GM21825 (cell line): ENCODE measurements at regions not wholly inside any gene's neighbourhood (a gene's known extent, or its start where the extent isn't known, plus 50 kb on each side); places are given as distances from the start of the nearest gene placed in this dataset.
"Not testable (repeated sequence)": the region's sequence is repeated elsewhere in the genome, so short reads cannot be mapped to it uniquely, and the experiment has no call there.

Experiments used
- ATAC-seq: cut with Tn5 transposase; IDR thresholded peaks from one replicate; pipeline ENCODE4 v1.9.1; 2021; ENCODE audit warnings: mild to moderate bottlenecking, moderate library complexity; ENCODE audit not compliant: unreplicated experiment

DNA sequence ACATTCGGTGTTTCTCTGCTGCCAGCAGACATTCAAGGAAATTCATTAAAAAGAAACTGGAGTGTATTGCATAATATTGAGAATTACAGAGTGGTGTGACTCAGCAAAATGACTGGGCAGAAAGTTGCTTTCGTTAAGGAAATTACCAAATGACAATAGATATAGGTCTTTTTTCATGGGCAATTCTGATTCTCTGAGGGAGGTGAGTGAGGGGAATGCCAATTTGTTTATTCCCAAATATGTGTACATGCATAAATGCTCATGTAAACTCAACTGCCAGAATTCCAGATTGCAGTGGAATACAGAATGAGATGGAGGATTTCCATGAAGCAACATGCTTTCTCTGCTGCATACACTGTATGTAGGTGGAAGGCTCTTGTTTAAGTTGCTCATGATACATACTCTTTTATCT lies 1730.1 kb downstream of the SLITRK5 start:
- no peak for ATAC-seq

DNA sequence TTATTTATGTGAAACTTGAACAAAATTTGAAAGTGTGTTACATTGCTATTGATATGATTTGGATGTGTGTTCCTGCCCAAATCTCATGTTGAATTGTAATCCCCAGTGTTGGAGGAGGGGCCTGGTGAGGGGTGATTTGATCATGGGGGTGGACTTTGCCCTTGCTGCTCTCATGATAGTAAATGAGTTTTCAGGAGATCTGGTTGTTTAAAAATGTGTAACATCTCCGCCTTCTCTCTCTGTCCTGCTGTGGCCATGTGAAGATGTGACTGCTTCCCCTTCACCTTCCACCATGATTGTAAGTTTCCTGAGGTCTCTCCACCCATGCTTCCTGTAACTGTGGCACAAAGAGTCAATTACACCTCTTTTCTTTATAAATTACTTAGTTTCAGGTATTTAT lies 1731.0 kb downstream of the SLITRK5 start:
- no peak for ATAC-seq

DNA sequence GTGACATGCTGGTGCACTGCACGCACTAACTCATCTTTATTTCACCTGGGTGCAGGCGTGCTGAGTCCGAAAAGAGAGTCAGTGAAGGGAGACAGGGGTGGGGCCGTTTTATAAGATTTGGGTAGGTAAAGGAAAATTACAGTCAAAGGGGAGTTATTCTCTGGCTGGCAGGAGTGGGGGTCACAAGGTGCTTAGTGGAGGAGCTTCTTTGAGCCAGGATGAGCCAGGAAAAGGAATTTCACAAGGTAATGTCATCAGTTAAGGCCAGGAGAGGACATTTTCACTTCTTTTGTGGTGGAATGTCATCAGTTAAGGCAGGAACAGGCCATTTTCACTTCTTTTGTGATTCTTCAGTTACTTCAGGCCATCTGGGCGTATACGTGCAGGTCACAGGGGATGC lies 1734.9 kb downstream of the SLITRK5 start:
- not testable (repeated sequence) for ATAC-seq

DNA sequence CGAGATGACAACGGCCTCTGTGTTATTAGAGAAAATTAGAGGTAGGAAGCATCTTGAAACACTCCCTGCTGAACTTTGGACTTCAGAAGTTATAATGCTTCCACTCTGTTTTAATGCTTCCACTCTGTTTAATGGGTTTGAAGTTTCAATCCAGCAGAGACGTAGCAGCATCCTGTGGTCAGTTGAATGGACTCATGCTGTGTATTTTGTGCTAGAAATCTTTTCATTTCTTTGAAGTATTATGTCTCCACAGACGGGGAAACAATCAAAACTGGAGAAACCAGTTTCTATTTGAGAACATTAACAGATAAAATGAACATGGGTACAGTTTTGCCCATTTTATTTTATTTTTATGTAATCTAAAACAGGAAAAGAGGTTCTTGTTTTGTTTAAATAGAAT lies 1736.2 kb downstream of the SLITRK5 start:
- no peak for ATAC-seq

DNA sequence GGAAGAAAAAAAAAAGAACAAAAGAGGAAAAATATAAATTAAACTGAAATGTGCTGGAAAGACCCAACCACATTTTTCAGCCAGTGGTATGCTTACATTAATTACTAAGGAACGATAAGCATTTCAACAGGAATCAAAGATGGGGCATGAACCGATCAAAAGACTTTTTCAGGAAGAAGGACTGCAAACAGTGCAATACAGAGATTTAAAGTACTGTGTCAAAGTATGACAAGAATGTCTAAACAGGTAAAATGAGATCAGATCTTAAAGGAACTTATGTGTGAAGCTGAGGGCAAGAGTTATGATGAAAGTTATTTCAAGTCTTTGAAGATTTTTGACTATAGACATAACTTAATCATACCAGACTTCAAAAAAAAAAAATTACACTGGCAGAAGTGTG lies 1761.8 kb downstream of the SLITRK5 start:
- ATAC-seq, result no peak

DNA sequence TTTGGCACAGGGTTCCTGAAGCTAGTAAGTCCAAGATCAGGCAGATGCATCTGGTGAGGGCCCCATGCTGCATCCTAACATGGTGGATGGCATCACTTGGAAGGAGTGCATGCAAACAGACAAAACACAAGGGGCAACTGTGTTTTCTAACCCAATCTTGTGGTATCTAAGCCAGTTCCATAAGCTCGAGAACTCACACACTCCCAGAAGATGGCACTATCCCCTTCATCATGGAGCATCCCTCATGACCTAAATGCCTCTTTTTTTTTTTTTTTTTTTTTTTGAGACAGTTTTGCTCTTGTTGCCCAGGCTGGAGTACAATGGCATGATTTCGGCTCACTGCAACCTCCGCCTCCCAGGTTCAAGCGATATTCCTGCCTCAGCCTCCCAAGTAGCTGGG lies 1763.5 kb downstream of the SLITRK5 start:
- not testable (repeated sequence) for ATAC-seq

DNA sequence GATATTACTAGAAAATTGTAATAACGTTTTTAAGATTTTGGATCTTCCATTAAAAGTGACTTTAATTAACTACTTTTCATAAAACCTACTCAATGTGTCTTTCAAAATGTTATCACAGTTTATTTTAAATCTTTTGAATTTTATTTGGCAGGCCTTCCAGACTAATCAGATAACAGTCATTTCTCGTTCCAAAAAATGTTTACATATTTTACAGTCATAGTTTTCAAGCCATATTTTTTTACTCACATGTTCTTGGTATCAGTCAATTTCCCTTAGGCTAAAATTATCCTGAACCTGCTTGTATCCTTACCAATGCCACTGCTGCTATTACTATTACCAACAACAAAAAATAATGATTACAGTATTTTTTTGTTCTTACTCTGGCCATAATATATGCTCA lies 1783.5 kb downstream of the SLITRK5 start:
- ATAC-seq, result no peak

DNA sequence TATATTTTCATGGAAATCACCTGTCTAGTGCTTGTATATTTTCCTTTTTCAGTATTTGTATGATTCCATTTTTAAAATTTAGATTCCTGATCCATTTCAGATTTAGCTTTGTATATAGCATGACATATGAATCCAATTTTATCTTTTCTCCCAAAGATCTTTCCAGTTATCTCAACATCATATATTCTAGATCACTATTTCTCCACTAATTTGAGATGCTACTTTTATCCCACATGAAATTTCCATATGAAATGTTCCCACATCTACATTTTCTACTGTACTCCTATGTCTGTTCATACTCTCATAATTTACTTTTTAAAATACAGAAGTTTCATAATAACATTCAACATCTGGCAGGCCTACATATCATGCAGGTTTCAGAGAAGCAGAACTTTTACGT lies 1784.1 kb downstream of the SLITRK5 start:
- ATAC-seq, result no peak

DNA sequence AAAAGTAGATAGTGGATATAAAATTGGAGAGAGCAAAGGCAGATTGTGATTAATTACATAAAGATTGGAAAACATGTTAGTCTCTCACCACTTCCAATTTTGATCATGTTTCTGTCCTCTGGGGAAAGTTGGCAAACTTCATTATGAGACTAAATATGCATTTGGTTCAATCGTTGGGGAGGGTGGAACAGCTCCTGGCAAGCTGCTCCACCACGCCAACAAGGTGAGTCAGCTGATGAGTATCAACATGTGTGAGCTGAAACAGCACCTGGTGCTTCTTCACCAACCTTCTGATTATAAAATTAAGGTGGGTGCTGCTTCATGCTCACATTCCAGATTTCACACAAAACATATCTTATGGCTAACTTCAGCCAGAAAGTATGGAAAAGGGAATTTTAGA lies 1784.6 kb downstream of the SLITRK5 start:
- no peak for ATAC-seq

DNA sequence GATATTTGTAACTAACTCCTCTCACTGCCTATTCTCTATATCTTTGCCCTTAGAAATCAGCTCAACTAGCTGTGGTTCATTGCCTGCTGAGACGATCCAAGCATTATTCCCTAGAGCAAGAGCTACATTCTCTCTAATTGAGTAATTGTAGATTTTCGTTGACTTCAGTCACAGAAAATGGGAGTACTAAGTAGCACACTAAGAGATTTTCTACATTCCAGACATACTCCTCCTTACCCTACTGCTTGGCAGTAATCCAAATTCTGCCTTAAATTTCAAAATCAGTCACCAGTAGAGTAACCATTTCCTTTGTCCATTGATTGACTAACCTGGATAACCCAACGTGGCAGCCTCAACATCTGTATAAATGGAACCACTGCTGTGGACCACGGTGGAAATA lies 1786.8 kb downstream of the SLITRK5 start:
- ATAC-seq, result no peak

DNA sequence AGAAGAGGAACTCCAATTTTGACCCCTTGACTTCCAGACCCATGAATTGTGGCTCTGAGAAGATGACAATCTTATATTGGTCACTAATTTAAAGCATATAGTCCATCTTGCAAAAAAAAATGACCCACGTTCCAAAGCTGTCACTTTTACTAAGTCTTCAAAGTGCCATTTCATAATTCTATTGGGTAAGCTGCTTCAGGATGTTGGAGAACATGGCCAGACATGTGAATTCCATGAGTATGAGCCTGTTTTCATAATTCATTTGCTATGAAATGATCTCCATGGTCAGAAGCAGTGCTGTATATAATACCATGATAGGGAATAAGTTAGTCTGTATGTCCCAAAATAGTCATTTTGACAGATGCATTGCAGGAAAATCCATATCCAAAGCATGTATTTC lies 1787.3 kb downstream of the SLITRK5 start:
- no peak for ATAC-seq

DNA sequence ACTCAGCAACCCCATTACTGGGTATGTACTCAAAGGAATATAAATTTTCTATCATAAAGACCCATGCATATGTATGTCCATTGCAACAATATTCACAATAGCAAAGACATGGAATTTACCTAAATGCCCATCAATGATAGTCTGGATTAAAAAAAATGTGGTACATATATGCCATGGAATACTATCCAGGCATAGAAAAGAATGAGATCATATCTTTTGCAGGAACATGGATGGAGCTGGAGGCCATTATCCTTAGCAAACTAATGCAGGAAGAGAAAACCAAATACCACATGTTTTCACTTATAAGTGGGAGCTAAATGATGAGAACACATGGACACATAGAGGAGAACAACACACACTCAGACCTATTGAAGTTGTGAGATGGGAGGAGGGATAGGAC lies 1789.7 kb downstream of the SLITRK5 start:
- ATAC-seq, result not testable (repeated sequence)

DNA sequence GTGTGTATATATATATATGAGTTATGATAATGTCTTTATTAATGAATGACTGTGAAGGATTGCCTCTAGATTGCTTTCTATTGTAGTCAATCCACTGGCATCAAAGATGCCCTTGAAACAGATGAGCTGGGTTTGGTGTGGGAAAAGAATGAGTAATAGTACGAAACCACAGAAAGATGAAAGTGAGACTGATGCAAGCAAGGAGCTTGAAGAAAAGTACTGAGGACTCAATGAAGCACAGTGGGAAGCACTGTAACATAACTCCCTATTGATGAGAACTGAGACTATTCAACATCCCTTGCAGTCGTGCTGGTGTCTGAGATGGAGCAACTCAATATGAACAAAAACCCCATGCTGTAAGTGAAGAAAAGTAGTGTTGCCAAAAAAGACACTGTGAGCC lies 1794.2 kb downstream of the SLITRK5 start:
- ATAC-seq, result no peak

DNA sequence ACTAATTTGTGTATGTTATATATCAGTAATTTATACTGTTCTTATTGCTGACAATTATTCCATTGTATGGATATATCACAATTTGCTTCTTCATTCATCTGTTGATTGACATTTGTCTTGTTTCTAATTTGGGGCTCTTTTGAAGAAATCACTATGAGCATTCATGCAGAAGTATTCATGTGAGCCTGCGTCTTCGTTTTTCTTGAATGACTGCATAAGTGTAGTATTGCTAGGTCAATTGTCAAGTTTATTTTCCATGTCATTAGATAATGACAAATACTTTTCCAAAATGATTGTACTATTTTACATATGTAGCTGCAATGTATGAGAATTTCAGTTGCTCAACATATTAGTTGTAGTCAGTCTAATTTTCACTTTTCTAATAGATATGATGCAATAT lies 1796.9 kb downstream of the SLITRK5 start:
- no peak for ATAC-seq

DNA sequence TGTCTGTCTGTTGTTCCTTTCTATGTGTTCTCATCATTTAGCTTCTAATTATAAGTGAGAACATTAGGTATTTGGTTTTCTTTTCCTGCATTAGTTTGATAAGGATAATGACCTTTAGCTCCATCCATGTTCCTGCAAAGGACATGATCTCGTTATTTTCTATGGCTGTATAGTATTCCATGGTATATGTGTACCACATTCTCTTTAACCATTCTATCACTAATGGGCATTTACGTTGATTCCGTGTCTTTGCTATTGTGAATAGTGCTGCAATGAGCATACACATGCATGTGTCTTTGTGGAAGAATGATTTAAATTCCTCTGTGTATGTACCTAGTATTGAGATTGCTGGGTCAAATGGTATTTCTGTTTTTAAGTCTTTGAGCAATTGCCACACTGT lies 1799.7 kb downstream of the SLITRK5 start:
- ATAC-seq, result no peak

DNA sequence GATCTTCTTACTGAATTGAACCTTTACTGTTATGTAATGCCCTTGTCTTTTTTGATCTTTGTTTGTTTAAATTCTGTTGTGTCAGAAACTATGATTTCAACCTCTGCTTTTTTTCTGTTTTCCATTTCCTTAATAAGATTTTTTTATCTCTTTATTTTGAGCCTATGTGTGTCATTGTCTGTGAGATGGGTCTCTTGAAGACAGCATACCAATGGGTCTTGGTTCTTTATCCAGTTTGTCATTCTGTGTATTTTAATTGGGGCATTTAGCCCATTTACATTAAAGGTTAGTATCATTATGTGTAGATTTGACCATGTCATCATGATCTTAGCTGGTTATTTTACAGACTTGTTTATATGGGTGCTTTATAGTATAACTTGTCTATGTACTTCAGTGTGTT lies 1803.3 kb downstream of the SLITRK5 start:
- ATAC-seq, result no peak

DNA sequence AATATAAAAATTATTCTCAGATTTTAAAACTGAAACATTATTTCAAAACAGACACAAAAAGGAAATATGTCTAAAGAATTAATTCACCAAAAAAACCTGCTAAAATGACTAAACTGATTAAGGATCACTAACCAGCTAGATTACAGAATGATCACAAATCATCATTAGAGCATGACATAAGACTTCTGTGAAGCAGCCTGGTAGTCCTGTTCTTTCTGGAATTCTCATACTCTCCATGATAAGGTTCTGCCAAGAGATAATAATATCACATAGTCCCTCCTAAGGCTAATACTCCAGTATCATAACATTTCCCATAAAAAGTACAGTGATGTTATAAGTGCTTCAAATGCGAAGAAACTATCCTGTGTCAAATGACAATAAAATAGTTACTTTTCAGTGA lies 1814.9 kb downstream of the SLITRK5 start:
- no peak for ATAC-seq

DNA sequence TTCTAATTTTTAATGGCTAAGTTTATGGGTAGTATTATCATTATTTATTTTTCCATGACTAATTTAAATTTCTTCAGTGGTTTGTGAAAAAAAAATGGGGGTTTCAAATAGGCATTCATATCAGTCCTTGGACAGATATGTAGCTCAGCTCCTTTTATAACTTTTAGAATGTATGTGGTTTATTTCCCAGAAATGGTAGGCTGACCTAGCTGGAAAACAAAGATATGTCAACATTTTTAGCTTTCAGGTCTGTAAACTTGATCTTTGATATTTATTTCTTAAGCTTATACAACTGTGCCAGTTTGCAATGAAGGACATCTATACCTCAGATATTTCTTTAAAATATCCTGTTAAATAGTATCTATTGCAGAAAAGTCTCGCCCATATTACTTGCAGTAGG lies 1815.5 kb downstream of the SLITRK5 start:
- no peak for ATAC-seq

DNA sequence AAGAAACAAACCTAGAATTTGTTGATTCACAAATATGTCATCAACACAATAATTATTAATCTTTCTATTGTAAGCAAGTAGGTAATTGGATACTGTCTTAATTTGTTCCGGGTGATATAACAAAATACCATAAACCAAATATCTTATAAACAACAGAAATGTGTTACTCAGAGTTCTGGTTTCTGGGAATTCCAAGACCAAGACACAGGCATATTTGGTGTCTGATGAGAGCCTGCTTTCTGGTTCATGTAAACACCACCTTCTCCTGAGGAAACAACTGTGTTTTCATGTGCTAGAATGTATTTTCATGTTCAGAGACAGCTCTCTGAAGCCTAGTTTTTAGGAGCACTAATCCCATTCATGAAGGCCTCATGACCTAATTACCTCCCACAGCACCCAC lies 1819.5 kb downstream of the SLITRK5 start:
- ATAC-seq, result no peak

DNA sequence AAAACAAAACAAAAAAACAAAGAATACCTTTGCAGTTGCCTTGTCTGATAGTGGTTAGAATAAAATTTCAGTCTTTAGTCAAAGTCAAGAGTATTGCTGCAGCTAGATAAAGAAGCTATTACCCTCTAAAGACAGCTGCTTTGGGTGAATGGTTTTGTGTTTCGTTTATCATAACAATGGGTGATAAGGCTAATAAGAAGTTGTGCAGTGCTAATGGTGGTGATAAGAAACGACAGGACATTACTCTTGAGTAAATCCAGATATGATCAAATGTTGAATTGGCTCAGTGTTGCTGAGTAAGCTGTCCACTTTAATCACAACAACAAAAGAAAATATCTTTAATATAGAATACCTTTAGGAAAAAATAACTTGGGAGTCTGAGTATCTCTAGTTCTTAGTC lies 1825.3 kb downstream of the SLITRK5 start:
- ATAC-seq, result no peak

DNA sequence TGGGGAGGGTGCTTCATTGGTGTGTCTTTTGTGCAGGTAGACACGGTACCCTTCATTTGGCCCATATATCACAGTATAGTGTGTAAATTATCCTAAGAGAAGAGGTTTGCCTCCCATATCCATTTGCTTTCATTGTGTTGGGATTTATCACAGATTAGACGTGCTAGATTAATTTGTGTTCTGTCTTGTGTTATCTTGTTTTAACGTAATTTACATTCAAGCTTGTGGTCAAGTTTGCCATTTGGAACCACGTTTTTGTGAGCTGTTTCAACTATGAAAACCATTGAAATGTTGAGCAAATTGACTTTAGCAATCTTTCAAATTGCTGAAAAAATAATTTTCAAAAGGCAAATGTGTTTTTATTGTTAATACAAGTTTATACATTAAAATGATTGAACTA lies 1826.5 kb downstream of the SLITRK5 start:
- ATAC-seq, result no peak

DNA sequence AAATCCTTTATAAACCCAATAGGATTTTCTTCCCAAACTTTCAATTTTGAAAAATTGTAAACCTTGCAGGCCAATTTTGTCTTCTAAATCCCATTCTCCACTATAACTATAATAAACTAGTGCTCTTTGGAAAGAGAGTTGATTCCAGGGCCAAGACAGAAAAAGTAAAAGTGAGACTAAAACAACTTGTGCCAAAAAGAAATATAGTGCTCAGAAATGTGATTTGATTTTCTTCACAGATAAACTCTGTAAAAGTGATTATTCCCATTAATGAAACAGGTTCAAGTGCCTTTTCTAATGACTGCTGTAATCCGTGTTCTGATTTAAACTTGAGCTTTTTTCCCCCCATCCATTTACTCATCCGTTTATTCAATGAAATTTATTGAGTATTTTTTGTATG lies 1831.1 kb downstream of the SLITRK5 start:
- ATAC-seq, result no peak

DNA sequence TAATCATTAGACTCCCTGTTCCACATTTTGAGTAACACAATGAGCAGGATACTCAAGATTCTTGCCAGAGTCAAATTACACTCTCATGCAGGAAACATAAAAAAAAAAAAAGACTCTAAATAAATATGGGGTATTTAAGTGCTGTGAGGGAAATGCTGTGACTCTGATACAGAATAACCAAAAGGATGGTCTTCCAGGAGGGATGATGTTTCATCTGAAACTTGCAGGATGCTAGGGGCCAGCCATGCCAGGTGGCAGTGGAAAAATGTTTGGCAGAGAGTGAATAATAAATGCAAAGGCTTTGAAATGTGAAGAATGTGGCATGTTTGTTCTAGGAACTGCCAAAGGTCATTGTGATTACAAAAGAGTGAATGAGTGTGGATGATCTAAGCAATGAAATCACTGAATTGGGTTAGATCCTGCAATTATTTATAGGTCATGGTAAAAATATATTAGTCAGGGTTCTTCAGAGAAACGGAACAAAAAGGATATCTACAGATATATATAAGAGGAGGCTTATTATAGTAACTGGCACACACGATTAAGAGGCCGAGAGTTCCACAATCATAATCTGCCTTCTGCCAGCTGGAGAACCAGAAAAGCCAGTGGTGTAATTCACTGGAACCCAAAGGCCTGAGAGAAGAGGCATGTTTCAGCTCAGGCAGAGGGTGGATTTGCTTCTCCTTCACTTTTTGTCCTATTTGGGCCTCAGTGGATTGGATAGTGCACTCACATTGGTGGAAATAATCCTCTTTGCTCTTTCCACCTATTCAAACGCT lies 1832.8 kb upstream of the MIR17HG start:
- ATAC-seq, result no peak
